ENCODE measurements at regions not wholly inside any gene's neighbourhood (a gene's known extent, or its start where the extent isn't known, plus 50 kb on each side); places are given as distances from the start of the nearest gene placed in this dataset.

GRCh38 chr7:70884440-70884764, 247.5 kb upstream of the GALNT17 start:
- H3K4me1 ChIP-seq, result no peaks in the 10 kb centered on the region
- no peak for DNase-seq (ENCODE audit: low spot score)
- no peak for TF ChIP-seq CTCF (IDR thresholded peaks at IDR 0.05)
- peaks cover 0 to 13% of the 10 kb centered on the region in 2 donors for H3K9me3 ChIP-seq
- no peaks in the 10 kb centered on the region for H3K27me3 ChIP-seq
- no peak overlapping the region for H3K27ac ChIP-seq
- no peak overlapping the region for H3K4me3 ChIP-seq
- no peaks in the 10 kb centered on the region for H3K36me3 ChIP-seq

GRCh38 chr7:70884809-70885208, 247.1 kb upstream of the GALNT17 start:
- H3K4me1 ChIP-seq, result no peaks in the 10 kb centered on the region
- no peaks in the 10 kb centered on the region for H3K27me3 ChIP-seq
- H3K36me3 ChIP-seq, result no peaks in the 10 kb centered on the region
- TF ChIP-seq CTCF (IDR thresholded peaks at IDR 0.05), result no peak
- H3K27ac ChIP-seq, result no peak overlapping the region
- H3K9me3 ChIP-seq, result peaks cover 0 to 13% of the 10 kb centered on the region in 2 donors
- no peak overlapping the region for H3K4me3 ChIP-seq
- no peak for DNase-seq (ENCODE audit: low spot score)

- no peak overlapping the region for H3K27ac ChIP-seq
- DNase-seq (ENCODE audit: low spot score), result no peak
- no peaks in the 10 kb centered on the region for H3K4me1 ChIP-seq
- H3K9me3 ChIP-seq, result peaks cover 0 to 25% of the 10 kb centered on the region in 2 donors
- no peak for TF ChIP-seq CTCF (IDR thresholded peaks at IDR 0.05)
- no peaks in the 10 kb centered on the region for H3K27me3 ChIP-seq
- no peaks in the 10 kb centered on the region for H3K36me3 ChIP-seq
- H3K4me3 ChIP-seq, result no peak overlapping the region
Observed at GRCh38 chr7:70886547-70886946, 245.4 kb upstream of the GALNT17 start.

GRCh38 chr7:70887186-70887585, 244.8 kb upstream of the GALNT17 start:
- Histone ChIP-seq H3K27me3 (no peaks in the 10 kb centered on the region), H3K9me3 (peaks cover 0 to 25% of the 10 kb centered on the region in 2 donors), H3K27ac (no peak overlapping the region), H3K4me3 (no peak overlapping the region), H3K36me3 (no peaks in the 10 kb centered on the region), H3K4me1 (no peaks in the 10 kb centered on the region)
- DNase-seq (ENCODE audit: low spot score), result no peak
- no peak for TF ChIP-seq CTCF (IDR thresholded peaks at IDR 0.05)

GRCh38 chr7:70890147-70890969, 241.6 kb upstream of the GALNT17 start:
- DNase-seq (ENCODE audit: low spot score), result no peak
- Histone ChIP-seq H3K4me3 (no peak overlapping the region), H3K27ac (no peak overlapping the region), H3K4me1 (no peaks in the 10 kb centered on the region), H3K9me3 (peaks cover 0 to 19% of the 10 kb centered on the region in 2 donors), H3K27me3 (no peaks in the 10 kb centered on the region), H3K36me3 (no peaks in the 10 kb centered on the region)
- TF ChIP-seq CTCF (IDR thresholded peaks at IDR 0.05), result no peak

- no peak for DNase-seq (ENCODE audit: low spot score)
- Histone ChIP-seq H3K36me3 (no peaks in the 10 kb centered on the region), H3K27me3 (no peaks in the 10 kb centered on the region), H3K27ac (no peak overlapping the region), H3K4me3 (no peak overlapping the region), H3K4me1 (no peaks in the 10 kb centered on the region), H3K9me3 (peaks cover 0 to 17% of the 10 kb centered on the region in 2 donors)
- TF ChIP-seq CTCF (IDR thresholded peaks at IDR 0.05), result no peak
Observed at GRCh38 chr7:70893422-70893821, 238.5 kb upstream of the GALNT17 start.

Measured in right atrium auricular region (tissue), 2 donors.